HG03565 (cell line): ENCODE measurements at regions not wholly inside any gene's neighbourhood (a gene's known extent, or its start where the extent isn't known, plus 50 kb on each side); places are given as distances from the start of the nearest gene placed in this dataset.
"Not testable (repeated sequence)": the region's sequence is repeated elsewhere in the genome, so short reads cannot be mapped to it uniquely, and the experiment has no call there.

Experiments used
- ATAC-seq: cut with Tn5 transposase; IDR thresholded peaks from one replicate; pipeline ENCODE4 v1.9.1; 2021; ENCODE audit warnings: mild to moderate bottlenecking, moderate library complexity; ENCODE audit not compliant: unreplicated experiment

DNA sequence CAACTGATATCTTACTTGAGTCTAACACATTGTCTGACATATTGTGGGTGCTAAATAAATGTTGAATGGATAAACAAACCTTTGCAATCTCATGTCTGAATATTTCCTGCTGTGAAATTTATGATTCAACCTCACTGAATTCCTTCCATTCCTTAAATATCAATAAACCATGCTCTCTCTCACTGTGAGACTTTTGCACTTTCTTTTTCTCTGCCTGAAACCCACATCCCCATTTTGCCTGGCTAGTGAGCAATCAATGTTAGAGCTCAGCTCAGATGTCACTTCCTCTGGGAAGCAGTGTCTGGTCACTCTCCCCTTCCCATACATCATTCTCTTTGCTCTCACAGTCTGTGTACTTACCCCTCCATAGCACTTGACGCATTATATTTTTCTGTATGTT lies 383.7 kb upstream of the TRPC7 start:
- ATAC-seq, result no peak

GRCh38 chr5:136743052-136743451 lies 377.7 kb upstream of the TRPC7 start:
- ATAC-seq, result no peak

DNA sequence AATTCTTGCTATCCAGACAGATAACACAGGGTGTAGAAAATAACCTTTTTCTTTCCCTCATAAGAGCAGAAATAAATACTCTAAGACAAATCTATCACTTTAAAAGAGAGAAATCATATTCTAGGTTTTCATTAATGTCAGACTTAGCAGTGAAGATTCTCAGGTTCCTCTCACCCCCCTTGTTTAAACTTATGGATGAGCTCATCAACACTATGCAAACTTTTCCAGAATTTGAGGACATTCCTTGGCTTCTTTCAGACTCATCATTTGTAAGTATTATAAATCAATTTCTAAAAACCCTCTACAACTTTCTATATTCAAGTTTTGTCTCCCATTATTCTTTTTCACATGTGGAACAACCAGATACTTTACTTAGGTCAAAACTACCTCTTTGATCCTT lies 374.9 kb upstream of the TRPC7 start:
- ATAC-seq, result no peak

DNA sequence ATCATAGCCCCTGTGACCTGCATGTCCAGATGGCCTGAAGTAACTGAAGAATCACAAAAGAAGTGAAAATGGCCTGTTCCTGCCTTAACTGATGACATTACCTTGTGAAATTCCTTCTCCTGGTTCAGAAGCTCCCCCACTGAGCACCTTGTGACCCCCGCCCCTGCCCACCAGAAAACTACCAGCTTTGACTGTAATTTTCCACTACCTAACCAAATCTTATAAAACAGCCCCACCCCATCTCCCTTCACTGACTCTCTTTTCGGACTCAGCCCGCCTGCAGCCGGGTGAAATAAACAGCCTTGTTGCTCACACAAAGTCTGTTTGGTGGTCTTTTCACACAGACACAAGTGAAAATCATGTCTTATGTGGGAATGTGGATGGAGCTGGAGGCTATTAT lies 373.9 kb upstream of the TRPC7 start:
- not testable (repeated sequence) for ATAC-seq

GRCh38 chr5:136738829-136739228 lies 373.5 kb upstream of the TRPC7 start:
- ATAC-seq, result no peak

DNA sequence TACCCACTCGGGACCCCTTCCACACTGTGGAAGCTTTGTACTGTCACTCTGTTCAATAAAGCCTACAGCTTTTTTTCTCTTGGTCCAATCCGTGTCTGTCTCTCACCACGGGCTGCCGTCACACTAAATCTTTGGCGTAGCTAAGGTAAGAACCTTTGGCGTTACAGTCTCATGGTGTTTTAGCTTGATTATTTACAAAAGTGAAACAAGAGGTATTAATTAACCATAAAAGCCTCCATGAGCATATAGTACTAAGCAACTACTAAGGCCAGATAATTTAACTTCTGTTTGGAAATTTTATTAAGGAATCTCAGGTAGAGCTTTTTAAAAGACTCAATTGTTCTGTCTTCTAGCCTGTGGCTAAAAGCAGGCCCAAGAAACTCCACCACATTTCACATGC lies 370.7 kb upstream of the TRPC7 start:
- no peak for ATAC-seq

GRCh38 chr5:136735611-136736010 lies 370.3 kb upstream of the TRPC7 start:
- not testable (repeated sequence) for ATAC-seq

DNA sequence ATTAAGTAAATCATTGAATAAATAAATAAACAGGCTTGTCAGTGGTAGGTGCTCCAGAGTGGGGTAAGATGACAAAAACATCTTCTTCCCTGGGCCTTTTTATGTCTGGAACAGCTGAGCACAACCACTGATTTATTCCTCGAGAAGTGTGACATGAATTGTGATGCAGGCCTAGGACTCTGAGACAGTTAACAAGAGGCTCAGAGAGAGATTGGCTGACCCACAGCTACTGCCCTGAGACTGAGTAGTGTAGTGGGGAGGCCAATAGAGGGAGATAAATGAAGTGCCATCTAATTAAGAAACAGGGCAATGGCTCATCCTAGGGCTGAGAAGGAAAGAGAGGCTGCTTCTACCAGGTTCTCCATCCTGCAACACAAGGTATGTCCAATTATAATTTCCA lies 369.3 kb upstream of the TRPC7 start:
- ATAC-seq, result no peak

DNA sequence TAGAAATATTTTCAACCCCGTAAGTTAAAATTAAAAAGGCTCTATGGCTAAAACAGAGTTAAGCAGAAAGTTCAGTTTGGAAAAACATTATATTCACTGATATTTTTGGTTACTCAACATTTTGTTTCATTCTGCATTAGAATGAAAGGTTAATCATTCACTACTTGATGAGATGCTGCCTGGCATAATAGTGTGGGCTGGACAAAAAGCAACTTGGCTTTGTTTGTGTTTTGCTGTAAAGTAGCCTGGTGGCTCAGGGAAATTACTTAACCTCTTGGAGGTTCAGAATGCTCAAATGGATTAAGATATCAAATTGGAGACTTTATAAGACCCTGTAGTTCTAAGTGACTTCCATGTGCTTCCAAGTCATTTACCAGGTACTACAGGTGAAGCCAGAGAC lies 367.4 kb upstream of the TRPC7 start:
- no peak for ATAC-seq

DNA sequence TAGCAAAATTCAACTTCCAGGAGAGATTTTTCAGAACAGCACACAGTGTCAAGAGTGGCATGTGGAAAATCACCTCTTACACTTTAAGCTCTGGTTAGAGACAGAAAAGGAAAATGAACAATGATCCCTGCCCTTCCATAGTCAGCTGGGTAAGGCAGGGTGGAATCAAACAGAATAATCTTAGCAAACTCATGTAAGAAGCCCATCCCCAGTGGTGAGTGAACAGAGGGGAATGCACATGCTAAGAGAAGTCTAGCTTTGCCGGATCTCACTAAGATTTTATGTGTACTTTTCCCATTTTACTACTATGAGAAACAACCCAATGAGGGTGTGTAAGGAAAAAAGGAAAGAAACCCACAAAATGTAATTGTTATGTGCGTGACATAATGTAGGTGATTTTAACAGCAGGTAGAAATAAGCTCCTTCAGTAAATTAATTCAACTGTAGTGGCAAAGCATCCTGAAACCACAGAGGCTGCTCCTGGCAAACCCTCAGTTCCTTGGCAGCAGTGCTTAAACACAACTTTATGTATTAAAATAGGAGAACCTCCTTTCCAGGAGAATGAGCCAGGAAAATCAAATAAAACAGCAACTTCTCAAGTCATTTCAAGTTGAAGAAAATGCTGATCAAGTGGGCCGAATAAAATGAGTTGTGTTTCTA lies 366.0 kb upstream of the TRPC7 start:
- no peak for ATAC-seq

DNA sequence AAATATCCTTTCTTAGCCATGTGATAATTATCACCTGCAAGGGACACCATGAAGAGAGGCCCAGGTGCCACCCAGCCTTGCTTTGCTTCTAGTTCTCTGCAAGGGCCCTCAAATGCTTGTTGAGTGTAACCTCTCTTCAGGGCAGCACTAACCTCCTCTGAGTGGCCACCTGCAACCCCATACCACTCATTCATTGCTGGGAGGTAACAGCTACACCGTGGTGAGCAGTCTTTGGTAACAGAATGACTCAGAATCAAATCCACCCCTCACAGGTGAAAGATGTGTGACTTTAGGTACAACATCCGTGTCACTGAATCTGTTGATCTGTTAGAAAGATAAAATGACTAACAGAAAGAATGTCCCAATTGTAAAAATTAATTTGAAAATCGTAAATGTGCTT lies 365.1 kb upstream of the TRPC7 start:
- ATAC-seq, result no peak

- ATAC-seq, result no peak
Observed at GRCh38 chr5:136729901-136730355, 364.6 kb upstream of the TRPC7 start.

GRCh38 chr5:136726506-136726905 lies 361.2 kb upstream of the TRPC7 start:
- no peak for ATAC-seq

DNA sequence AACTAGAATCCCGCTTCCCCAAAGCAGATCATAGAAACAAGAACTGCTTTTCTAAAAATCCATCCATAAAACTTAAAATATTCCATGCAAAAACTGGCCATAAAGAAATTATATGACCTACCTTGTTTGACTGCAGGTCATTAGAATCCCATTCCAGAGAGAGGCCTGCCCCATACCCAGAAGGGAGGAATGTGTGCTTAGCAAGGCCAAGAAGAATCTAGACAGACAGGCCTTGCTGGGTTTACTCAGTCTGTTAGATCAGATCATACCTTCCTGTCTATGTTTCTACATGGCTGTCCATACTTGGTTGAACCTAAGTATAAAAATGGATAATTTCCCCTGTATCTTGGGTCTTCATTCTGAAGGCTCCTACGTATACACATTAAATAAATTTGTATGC lies 358.8 kb upstream of the TRPC7 start:
- no peak for ATAC-seq

DNA sequence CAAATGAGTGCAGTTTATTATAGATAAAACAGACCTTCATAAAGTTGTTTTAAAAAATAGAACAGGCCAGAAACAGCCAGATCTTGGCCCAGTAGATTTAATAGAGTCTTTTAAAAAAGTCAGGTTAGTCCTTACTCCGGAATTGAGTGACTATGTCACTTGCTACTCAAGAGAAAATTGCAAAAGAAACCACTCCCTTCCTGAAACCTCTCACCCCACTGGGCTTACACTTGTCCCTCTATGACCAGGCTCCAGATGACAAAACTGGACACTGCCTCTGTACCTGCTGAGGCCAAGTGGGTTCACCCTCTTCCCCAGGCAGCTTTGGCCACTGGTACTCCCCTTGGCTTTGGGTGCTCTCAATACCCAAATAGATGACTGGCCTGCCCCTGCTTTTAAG lies 357.2 kb upstream of the TRPC7 start:
- no peak for ATAC-seq

DNA sequence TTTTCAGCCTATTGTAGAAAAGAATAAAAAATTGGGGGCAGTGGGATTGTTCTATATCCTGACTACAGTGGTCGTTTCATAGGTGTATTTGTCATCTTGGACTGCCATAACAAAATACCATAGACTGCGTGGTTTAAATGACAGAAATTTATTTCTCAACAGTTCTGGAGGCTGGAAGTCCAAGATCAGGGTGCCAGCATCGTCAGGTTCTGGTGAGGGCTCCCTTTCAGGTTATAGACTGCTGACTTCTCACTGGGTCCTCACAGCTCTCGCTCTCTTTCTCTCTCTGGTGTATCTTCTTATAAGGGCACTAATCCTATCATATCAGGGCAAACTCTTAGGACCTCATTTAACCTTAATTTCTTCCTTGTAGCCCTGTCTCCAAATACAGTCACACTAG lies 356.7 kb upstream of the TRPC7 start:
- ATAC-seq, result no peak

- no peak for ATAC-seq
Observed at GRCh38 chr5:136720674-136721073, 355.3 kb upstream of the TRPC7 start.

GRCh38 chr5:136717917-136718316 lies 352.6 kb upstream of the TRPC7 start:
- no peak for ATAC-seq

DNA sequence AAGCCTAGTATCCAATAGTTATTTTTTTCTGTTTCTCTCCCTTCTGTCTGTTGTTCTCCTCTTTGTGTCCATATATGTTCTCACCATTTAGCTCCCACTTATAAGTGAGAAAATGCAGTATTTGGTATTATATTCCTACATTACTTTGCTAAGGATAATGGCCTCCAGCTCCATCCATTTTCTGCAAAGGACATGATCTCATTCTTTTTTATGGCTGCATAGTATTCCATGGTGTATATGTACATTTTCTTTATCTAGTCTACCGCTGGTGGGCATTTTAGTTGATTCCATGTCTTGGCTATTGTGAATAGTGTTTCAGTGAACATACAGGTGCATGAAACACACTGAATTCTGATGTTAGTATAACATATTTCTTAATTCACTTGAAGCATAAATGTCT lies 348.9 kb upstream of the TRPC7 start:
- no peak for ATAC-seq

DNA sequence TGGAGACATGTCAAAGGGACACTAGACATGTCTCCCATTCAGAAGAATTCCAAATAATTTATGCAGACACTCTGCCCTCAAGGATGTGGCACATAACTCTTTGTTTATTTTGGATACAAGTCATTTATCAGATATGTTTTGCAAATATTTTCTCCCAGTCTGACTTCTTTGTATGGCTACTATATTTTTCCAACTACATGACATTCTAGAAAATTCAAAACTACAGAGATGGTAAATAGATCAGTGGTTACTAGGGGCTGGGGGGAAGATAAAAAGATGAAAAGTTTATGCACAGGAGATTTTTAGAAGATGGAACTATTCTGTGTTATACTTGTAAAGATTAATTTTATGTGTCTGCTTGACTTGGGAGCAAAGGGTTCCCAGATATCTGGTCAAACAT lies 347.3 kb upstream of the TRPC7 start:
- ATAC-seq, result no peak

DNA sequence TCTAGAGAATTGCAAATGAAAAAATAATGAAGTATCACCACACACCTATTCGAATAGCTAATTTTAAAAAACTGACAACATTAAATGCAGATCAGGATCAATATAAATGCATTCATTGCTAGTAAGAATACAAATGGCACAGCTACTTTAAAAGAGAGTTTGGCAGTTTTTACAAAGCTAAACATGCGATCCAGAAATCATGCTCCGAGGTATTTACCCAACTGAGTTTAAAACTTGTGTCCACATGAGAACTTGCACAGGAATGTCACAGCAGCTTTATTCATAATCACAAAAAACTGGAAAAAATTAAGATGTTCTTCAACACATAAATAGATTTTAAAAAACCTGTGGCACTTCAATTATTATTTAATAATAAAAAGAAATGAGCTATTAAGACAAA lies 345.5 kb upstream of the TRPC7 start:
- ATAC-seq, result no peak

DNA sequence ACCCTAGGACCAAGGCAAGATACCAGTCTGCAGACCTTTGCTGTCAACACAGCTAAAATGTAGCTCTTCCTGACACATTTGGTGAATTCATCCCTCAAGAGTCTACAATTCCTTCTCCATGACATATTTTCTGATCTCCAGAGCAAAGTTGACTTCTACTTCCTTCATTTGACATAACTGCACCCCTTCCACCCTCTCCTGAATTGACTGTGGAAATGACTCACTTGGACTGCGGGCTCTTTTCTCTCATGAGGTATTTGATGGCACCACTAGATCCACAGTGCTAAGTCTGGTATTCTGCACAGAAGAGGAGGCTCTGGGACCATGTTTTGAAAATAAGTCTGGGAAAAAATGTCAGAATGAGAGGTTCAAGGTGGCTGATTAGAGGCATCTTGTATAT lies 338.4 kb upstream of the TRPC7 start:
- no peak for ATAC-seq

DNA sequence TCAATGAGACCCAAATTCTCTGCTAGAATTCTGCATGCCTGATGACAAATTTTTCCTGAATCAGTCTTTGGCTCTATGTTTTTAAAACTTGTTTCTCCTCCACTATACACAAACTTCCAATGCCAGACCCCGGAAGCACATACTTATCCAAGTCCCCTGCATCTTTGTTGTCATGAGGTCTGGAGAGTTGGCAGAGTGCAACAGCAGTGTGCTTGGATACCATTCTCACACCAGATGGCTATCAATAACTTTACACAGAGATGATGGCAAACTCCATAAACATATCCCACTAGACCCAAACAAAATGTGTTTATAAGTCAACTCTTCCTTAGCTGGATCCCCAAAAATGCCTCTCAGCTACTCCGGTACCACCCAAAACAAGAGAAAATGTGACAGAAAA lies 337.7 kb upstream of the TRPC7 start:
- ATAC-seq, result no peak
